HEK293 (cell line): ENCODE measurements at regions not wholly inside any gene's neighbourhood (a gene's known extent, or its start where the extent isn't known, plus 50 kb on each side); places are given as distances from the start of the nearest gene placed in this dataset.

Experiments
- BCL6B ChIP-seq: fragments of 450-650 bp; formaldehyde crosslinking; IDR thresholded peaks from 2 replicates; pipeline ENCODE4 v1.5.1; 2017; ENCODE audit warnings: missing biosample characterization, missing genetic modification characterization
- GFI1B ChIP-seq: fragments of 450-650 bp; formaldehyde crosslinking; IDR thresholded peaks from 2 replicates; pipeline ENCODE4 v1.5.1; 2016; ENCODE audit warnings: missing biosample characterization, missing genetic modification characterization
- GLIS2 ChIP-seq: fragments of 450-650 bp; formaldehyde crosslinking; IDR thresholded peaks from 2 replicates; pipeline ENCODE4 v1.5.1; 2016; ENCODE audit warnings: missing biosample characterization, missing genetic modification characterization
- IKZF3 ChIP-seq: fragments of 450-650 bp; IDR thresholded peaks from 2 replicates; pipeline ENCODE4 v1.5.0; 2018; ENCODE audit warnings: missing biosample characterization, mild to moderate bottlenecking, missing genetic modification characterization, moderate library complexity
- MZF1 ChIP-seq: fragments of 450-650 bp; formaldehyde crosslinking; IDR thresholded peaks from 2 replicates; pipeline ENCODE4 v1.5.1; 2017; ENCODE audit warnings: missing biosample characterization, missing genetic modification characterization, borderline replicate concordance
- RBAK ChIP-seq: fragments of 450-650 bp; formaldehyde crosslinking; IDR thresholded peaks from 2 replicates; pipeline ENCODE4 v1.5.1; 2016; ENCODE audit warnings: missing biosample characterization, missing genetic modification characterization
- SETDB1 ChIP-seq: IDR thresholded peaks from one replicate; pipeline ENCODE4 v1.6.1; 2017; ENCODE audit warnings: mild to moderate bottlenecking, low read length, moderate library complexity, mixed read lengths; ENCODE audit not compliant: insufficient read length
- SP2 ChIP-seq: fragments of 450-650 bp; formaldehyde crosslinking; IDR thresholded peaks from 2 replicates; pipeline ENCODE4 v1.5.1; 2016; ENCODE audit warnings: missing biosample characterization, missing genetic modification characterization
- SP7 ChIP-seq: fragments of 450-650 bp; formaldehyde crosslinking; IDR thresholded peaks from 2 replicates; pipeline ENCODE4 v1.5.1; 2016; ENCODE audit warnings: missing biosample characterization, missing genetic modification characterization
- YY2 ChIP-seq: fragments of 450-650 bp; formaldehyde crosslinking; IDR thresholded peaks from 2 replicates; pipeline ENCODE4 v1.5.1; 2016; ENCODE audit warnings: missing biosample characterization, missing genetic modification characterization
- ZBTB20 ChIP-seq: fragments of 450-650 bp; formaldehyde crosslinking; IDR thresholded peaks from 2 replicates; pipeline ENCODE4 v1.5.1; 2016; ENCODE audit warnings: missing biosample characterization, missing genetic modification characterization
- ZFHX2 ChIP-seq: fragments of 450-650 bp; formaldehyde crosslinking; conservative IDR thresholded peaks from 2 replicates; pipeline ENCODE4 v1.5.1; 2016; ENCODE audit warnings: missing biosample characterization, missing genetic modification characterization
- ZNF121 ChIP-seq: fragments of 450-650 bp; formaldehyde crosslinking; IDR thresholded peaks from 2 replicates; pipeline ENCODE4 v1.5.1; 2016; ENCODE audit warnings: missing biosample characterization, missing genetic modification characterization
- ZNF146 ChIP-seq: fragments of 450-650 bp; formaldehyde crosslinking; IDR thresholded peaks from 2 replicates; pipeline ENCODE4 v1.5.1; 2016; ENCODE audit warnings: missing biosample characterization, missing genetic modification characterization
- ZNF148 ChIP-seq: fragments of 450-650 bp; formaldehyde crosslinking; IDR thresholded peaks from 2 replicates; pipeline ENCODE4 v1.5.0; 2017; ENCODE audit warnings: missing biosample characterization, missing genetic modification characterization, borderline replicate concordance
- ZNF223 ChIP-seq: fragments of 450-650 bp; formaldehyde crosslinking; IDR thresholded peaks from 2 replicates; pipeline ENCODE4 v1.5.1; 2016; ENCODE audit warnings: missing biosample characterization, missing genetic modification characterization
- ZNF239 ChIP-seq: fragments of 450-650 bp; formaldehyde crosslinking; IDR thresholded peaks from 2 replicates; pipeline ENCODE4 v1.5.1; 2016; ENCODE audit warnings: missing biosample characterization, missing genetic modification characterization
- ZNF416 ChIP-seq: fragments of 450-650 bp; formaldehyde crosslinking; IDR thresholded peaks from 2 replicates; pipeline ENCODE4 v1.5.1; 2016; ENCODE audit warnings: missing biosample characterization, missing genetic modification characterization
- ZNF423 ChIP-seq: fragments of 450-650 bp; formaldehyde crosslinking; IDR thresholded peaks from 2 replicates; pipeline ENCODE4 v1.5.1; 2016; ENCODE audit warnings: missing biosample characterization, missing genetic modification characterization
- ZNF501 ChIP-seq: fragments of 450-650 bp; formaldehyde crosslinking; IDR thresholded peaks from 2 replicates; pipeline ENCODE4 v1.5.1; 2016; ENCODE audit warnings: missing biosample characterization, missing genetic modification characterization
- ZNF621 ChIP-seq: fragments of 450-650 bp; formaldehyde crosslinking; IDR thresholded peaks from 2 replicates; pipeline ENCODE4 v1.5.1; 2017; ENCODE audit warnings: missing biosample characterization, missing genetic modification characterization
- ZNF707 ChIP-seq: fragments of 450-650 bp; formaldehyde crosslinking; IDR thresholded peaks from 2 replicates; pipeline ENCODE4 v1.5.1; 2016; ENCODE audit warnings: missing biosample characterization, missing genetic modification characterization
- ZNF777 ChIP-seq: fragments of 450-650 bp; formaldehyde crosslinking; IDR thresholded peaks from 2 replicates; pipeline ENCODE4 v1.5.1; 2017; ENCODE audit warnings: missing biosample characterization, missing genetic modification characterization, borderline replicate concordance
- ZXDB ChIP-seq: fragments of 450-650 bp; formaldehyde crosslinking; IDR thresholded peaks from 2 replicates; pipeline ENCODE4 v1.5.1; 2016; ENCODE audit warnings: missing biosample characterization, missing genetic modification characterization
- TF ChIP-seq, protein P1 (sequence below): fragments of 450-650 bp; formaldehyde crosslinking; IDR thresholded peaks from 2 replicates; pipeline ENCODE4 v1.5.1; 2016; ENCODE audit warnings: missing biosample characterization, missing genetic modification characterization
- TF ChIP-seq, protein P2 (sequence below): fragments of 450-650 bp; formaldehyde crosslinking; IDR thresholded peaks from 2 replicates; pipeline ENCODE4 v1.5.1; 2016; ENCODE audit warnings: missing biosample characterization, missing genetic modification characterization
- TF ChIP-seq, protein P3 (sequence below): fragments of 450-650 bp; formaldehyde crosslinking; IDR thresholded peaks from 2 replicates; pipeline ENCODE4 v1.5.1; 2017; ENCODE audit warnings: missing biosample characterization, missing genetic modification characterization
- TF ChIP-seq, protein P4 (sequence below): fragments of 450-650 bp; formaldehyde crosslinking; IDR thresholded peaks from 2 replicates; pipeline ENCODE4 v1.5.1; 2016; ENCODE audit warnings: missing biosample characterization, missing genetic modification characterization

GRCh38 chr3:107429320-107430181 is 52.3 kb downstream of the CCDC54 start (continued):
- TF ChIP-seq MZF1 (peak; percentile 31; the same call in 1 of the 2 replicates), RBAK (tag by site-specific recombination) (no peak), ZXDB (tag by site-specific recombination) (0 out of 2 replicates have a peak, but pooled peaks have one; percentile 22), ZNF223 (tag by site-specific recombination) (no peak), GLIS2 (tag by site-specific recombination) (no peak; the same call in 1 of the 2 replicates), ZNF239 (no peak), GFI1B (tag by site-specific recombination) (no peak), ZFHX2 (tag by site-specific recombination) (peak; percentile 46), SP7 (tag by site-specific recombination) (0 out of 2 replicates have a peak, but pooled peaks have one; percentile 25), SP2 (tag by site-specific recombination) (peak; percentile 43), BCL6B (no peak), IKZF3 (tag by site-specific recombination) (0 out of 2 replicates have a peak, but pooled peaks have one; percentile 15), ZNF416 (tag by site-specific recombination) (no peak), ZNF501 (tag by site-specific recombination) (peak; percentile 65), ZNF621 (tag by site-specific recombination) (no peak), ZNF148 (tag by site-specific recombination) (no peak), ZNF121 (tag by site-specific recombination) (no peak), ZNF423 (tag by site-specific recombination) (no peak), SETDB1 (no peak), ZNF777 (tag by site-specific recombination) (no peak), ZNF707 (no peak), ZBTB20 (tag by site-specific recombination) (peak; percentile 89), YY2 (tag by site-specific recombination) (no peak), ZNF146 (tag by site-specific recombination) (no peak)
- TF ChIP-seq, protein P1, sequence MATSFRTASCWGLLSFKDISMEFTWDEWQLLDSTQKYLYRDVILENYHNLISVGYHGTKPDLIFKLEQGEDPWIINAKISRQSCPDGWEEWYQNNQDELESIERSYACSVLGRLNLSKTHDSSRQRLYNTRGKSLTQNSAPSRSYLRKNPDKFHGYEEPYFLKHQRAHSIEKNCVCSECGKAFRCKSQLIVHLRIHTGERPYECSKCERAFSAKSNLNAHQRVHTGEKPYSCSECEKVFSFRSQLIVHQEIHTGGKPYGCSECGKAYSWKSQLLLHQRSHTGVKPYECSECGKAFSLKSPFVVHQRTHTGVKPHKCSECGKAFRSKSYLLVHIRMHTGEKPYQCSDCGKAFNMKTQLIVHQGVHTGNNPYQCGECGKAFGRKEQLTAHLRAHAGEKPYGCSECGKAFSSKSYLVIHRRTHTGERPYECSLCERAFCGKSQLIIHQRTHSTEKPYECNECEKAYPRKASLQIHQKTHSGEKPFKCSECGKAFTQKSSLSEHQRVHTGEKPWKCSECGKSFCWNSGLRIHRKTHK (tag by site-specific recombination) = no peak
- TF ChIP-seq, protein P2, sequence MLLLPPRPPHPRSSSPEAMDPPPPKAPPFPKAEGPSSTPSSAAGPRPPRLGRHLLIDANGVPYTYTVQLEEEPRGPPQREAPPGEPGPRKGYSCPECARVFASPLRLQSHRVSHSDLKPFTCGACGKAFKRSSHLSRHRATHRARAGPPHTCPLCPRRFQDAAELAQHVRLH (tag by site-specific recombination) = no peak
- TF ChIP-seq, protein P3, sequence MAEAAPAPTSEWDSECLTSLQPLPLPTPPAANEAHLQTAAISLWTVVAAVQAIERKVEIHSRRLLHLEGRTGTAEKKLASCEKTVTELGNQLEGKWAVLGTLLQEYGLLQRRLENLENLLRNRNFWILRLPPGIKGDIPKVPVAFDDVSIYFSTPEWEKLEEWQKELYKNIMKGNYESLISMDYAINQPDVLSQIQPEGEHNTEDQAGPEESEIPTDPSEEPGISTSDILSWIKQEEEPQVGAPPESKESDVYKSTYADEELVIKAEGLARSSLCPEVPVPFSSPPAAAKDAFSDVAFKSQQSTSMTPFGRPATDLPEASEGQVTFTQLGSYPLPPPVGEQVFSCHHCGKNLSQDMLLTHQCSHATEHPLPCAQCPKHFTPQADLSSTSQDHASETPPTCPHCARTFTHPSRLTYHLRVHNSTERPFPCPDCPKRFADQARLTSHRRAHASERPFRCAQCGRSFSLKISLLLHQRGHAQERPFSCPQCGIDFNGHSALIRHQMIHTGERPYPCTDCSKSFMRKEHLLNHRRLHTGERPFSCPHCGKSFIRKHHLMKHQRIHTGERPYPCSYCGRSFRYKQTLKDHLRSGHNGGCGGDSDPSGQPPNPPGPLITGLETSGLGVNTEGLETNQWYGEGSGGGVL (tag by site-specific recombination) = no peak
- TF ChIP-seq, protein P4, sequence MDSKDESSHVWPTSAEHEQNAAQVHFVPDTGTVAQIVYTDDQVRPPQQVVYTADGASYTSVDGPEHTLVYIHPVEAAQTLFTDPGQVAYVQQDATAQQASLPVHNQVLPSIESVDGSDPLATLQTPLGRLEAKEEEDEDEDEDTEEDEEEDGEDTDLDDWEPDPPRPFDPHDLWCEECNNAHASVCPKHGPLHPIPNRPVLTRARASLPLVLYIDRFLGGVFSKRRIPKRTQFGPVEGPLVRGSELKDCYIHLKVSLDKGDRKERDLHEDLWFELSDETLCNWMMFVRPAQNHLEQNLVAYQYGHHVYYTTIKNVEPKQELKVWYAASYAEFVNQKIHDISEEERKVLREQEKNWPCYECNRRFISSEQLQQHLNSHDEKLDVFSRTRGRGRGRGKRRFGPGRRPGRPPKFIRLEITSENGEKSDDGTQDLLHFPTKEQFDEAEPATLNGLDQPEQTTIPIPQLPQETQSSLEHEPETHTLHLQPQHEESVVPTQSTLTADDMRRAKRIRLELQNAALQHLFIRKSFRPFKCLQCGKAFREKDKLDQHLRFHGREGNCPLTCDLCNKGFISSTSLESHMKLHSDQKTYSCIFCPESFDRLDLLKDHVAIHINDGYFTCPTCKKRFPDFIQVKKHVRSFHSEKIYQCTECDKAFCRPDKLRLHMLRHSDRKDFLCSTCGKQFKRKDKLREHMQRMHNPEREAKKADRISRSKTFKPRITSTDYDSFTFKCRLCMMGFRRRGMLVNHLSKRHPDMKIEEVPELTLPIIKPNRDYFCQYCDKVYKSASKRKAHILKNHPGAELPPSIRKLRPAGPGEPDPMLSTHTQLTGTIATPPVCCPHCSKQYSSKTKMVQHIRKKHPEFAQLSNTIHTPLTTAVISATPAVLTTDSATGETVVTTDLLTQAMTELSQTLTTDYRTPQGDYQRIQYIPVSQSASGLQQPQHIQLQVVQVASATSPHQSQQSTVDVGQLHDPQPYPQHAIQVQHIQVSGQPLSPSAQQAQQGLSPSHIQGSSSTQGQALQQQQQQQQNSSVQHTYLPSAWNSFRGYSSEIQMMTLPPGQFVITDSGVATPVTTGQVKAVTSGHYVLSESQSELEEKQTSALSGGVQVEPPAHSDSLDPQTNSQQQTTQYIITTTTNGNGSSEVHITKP (tag by site-specific recombination) = peak; percentile 93
